ENCODE measurements at regions not wholly inside any gene's neighbourhood (a gene's known extent, or its start where the extent isn't known, plus 50 kb on each side); places are given as distances from the start of the nearest gene placed in this dataset.
"Not testable (repeated sequence)": the region's sequence is repeated elsewhere in the genome, so short reads cannot be mapped to it uniquely, and the experiment has no call there.

- DNase-seq (ENCODE audit: low spot score, unreplicated experiment) = no peak
- no peaks in the 10 kb centered on the region for H3K4me1 Mint-ChIP-seq (ENCODE audit: low read depth)
- H3K36me3 Mint-ChIP-seq (ENCODE audit: insufficient read depth) = no peaks in the 10 kb centered on the region
- no peaks in the 10 kb centered on the region for H3K27me3 Mint-ChIP-seq
- no peaks in the 10 kb centered on the region for H3K9me3 Mint-ChIP-seq (ENCODE audit: low read depth)
- no peak overlapping the region for H3K4me3 Mint-ChIP-seq (ENCODE audit: low read depth)
- H3K27ac Mint-ChIP-seq = no peak overlapping the region
- no peak for TF ChIP-seq CTCF (IDR thresholded peaks at IDR 0.05; ENCODE audit: unreplicated experiment)
Measured at GRCh38 chr5:18660511-18660910, 1026.3 kb downstream of the TAF11L14 start.

- DNase-seq (ENCODE audit: low spot score, unreplicated experiment) = no peak
- no peak overlapping the region for H3K4me3 Mint-ChIP-seq (ENCODE audit: low read depth)
- no peak for TF ChIP-seq CTCF (IDR thresholded peaks at IDR 0.05; ENCODE audit: unreplicated experiment)
- H3K27ac Mint-ChIP-seq = no peak overlapping the region
- no peaks in the 10 kb centered on the region for H3K27me3 Mint-ChIP-seq
- no peaks in the 10 kb centered on the region for H3K36me3 Mint-ChIP-seq (ENCODE audit: insufficient read depth)
- H3K9me3 Mint-ChIP-seq (ENCODE audit: low read depth) = no peaks in the 10 kb centered on the region
- H3K4me1 Mint-ChIP-seq (ENCODE audit: low read depth) = no peaks in the 10 kb centered on the region
Measured at GRCh38 chr5:18662231-18662630, 1028.0 kb downstream of the TAF11L14 start.

GRCh38 chr5:18674212-18674611 lies 1040.0 kb downstream of the TAF11L14 start:
- peaks cover 55% of the 10 kb centered on the region for H3K27me3 Mint-ChIP-seq
- not testable (repeated sequence) for H3K9me3 Mint-ChIP-seq (ENCODE audit: low read depth); H3K36me3 Mint-ChIP-seq (ENCODE audit: insufficient read depth); H3K27ac Mint-ChIP-seq; H3K4me3 Mint-ChIP-seq (ENCODE audit: low read depth); H3K4me1 Mint-ChIP-seq (ENCODE audit: low read depth); DNase-seq (ENCODE audit: low spot score, unreplicated experiment)

DNA sequence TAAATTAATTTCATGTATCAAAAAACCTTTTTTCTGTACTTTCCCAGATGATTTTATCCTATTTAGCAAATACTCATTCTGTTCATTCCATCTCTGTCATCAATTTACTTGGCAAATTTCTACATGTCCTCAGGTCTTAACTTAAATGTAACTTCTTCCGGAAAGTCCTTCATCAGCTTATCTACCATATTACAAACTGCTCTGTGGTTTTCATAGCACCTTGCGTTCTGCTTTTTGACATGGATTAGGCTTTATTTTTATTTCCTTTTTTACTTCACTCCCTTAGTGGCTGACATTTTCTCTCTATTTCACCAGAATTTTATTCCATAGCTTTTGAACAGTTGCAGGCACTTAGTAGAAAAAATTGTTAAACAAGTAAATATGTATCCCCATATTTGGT lies 1040.8 kb downstream of the TAF11L14 start:
- DNase-seq (ENCODE audit: low spot score, unreplicated experiment) = no peak
- H3K9me3 Mint-ChIP-seq (ENCODE audit: low read depth) = no peaks in the 10 kb centered on the region
- no peak overlapping the region for H3K27ac Mint-ChIP-seq
- H3K4me1 Mint-ChIP-seq (ENCODE audit: low read depth) = peaks cover 3% of the 10 kb centered on the region
- no peak overlapping the region for H3K4me3 Mint-ChIP-seq (ENCODE audit: low read depth)
- no peak for TF ChIP-seq CTCF (IDR thresholded peaks at IDR 0.05; ENCODE audit: unreplicated experiment)
- peaks cover 51% of the 10 kb centered on the region for H3K27me3 Mint-ChIP-seq
- no peaks in the 10 kb centered on the region for H3K36me3 Mint-ChIP-seq (ENCODE audit: insufficient read depth)

DNA sequence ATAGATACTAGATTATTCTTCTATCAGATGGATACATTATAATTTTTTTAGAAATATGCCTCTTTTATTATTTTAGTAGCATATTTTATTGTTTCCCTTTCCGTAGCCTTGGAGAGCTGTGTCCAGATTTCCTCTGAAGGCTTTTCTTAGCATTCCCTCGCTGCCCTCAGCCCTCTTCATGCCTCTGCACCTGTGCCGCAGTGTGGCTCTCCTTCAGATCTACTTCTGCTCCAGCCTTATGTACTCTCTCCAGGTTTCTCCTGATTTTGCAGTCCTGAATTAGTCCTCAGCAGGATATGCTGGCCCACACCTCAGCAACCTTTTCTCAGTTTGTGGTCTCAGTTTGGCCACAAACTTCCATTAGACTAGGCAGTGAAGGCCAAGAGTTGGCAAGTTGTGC lies 1052.0 kb downstream of the TAF11L14 start:
- H3K36me3 Mint-ChIP-seq (ENCODE audit: insufficient read depth) = no peaks in the 10 kb centered on the region
- no peak overlapping the region for H3K4me3 Mint-ChIP-seq (ENCODE audit: low read depth)
- H3K27ac Mint-ChIP-seq = no peak overlapping the region
- H3K4me1 Mint-ChIP-seq (ENCODE audit: low read depth) = no peaks in the 10 kb centered on the region
- no peak for DNase-seq (ENCODE audit: low spot score, unreplicated experiment)
- TF ChIP-seq CTCF (IDR thresholded peaks at IDR 0.05; ENCODE audit: unreplicated experiment) = no peak
- H3K27me3 Mint-ChIP-seq = no peaks in the 10 kb centered on the region
- H3K9me3 Mint-ChIP-seq (ENCODE audit: low read depth) = no peaks in the 10 kb centered on the region

DNA sequence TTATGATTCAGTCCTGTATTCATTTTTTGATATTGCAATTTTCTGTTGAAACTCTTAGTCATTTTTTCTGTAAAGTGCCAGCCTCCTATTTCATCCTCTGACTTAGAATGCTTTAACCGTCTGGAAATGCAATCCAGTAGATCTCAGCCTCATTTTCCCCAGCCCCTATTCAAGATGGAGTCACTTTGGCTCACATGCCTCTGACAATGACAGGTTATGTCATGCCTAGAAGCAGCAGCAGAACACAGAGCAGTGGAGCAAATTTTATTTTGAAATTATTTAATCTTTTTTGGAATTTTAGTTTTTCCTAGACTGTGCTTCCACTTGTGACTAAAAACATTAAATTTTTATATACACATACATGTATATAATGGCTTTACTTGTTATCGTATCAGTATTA lies 1053.2 kb downstream of the TAF11L14 start:
- H3K4me3 Mint-ChIP-seq (ENCODE audit: low read depth) = no peak overlapping the region
- no peaks in the 10 kb centered on the region for H3K4me1 Mint-ChIP-seq (ENCODE audit: low read depth)
- no peaks in the 10 kb centered on the region for H3K27me3 Mint-ChIP-seq
- no peaks in the 10 kb centered on the region for H3K9me3 Mint-ChIP-seq (ENCODE audit: low read depth)
- no peak for DNase-seq (ENCODE audit: low spot score, unreplicated experiment)
- no peak for TF ChIP-seq CTCF (IDR thresholded peaks at IDR 0.05; ENCODE audit: unreplicated experiment)
- H3K36me3 Mint-ChIP-seq (ENCODE audit: insufficient read depth) = no peaks in the 10 kb centered on the region
- no peak overlapping the region for H3K27ac Mint-ChIP-seq

Measured in progenitor cell of endocrine pancreas (in vitro differentiated cells).